Mesodermal cell (in vitro differentiated cells): ENCODE measurements at regions not wholly inside any gene's neighbourhood (a gene's known extent, or its start where the extent isn't known, plus 50 kb on each side); places are given as distances from the start of the nearest gene placed in this dataset.
"Not testable (repeated sequence)": the region's sequence is repeated elsewhere in the genome, so short reads cannot be mapped to it uniquely, and the experiment has no call there.

ENCODE experiments used
- H3K27ac ChIP-seq: 2 replicates; pipeline ENCODE4 v1.7.0; 2013; ENCODE audit warnings: mild to moderate bottlenecking, low read depth, low read length, moderate library complexity; ENCODE audit not compliant: severe bottlenecking
- H3K36me3 ChIP-seq: 2 replicates; pipeline ENCODE4 v1.7.1; 2013; ENCODE audit warnings: mild to moderate bottlenecking, low read length, moderate library complexity; ENCODE audit not compliant: control insufficient read depth, insufficient read depth
- H3K4me1 ChIP-seq: one replicate; pipeline ENCODE4 v1.7.1; 2013; ENCODE audit warnings: mild to moderate bottlenecking, low read length; ENCODE audit not compliant: insufficient read depth, control insufficient read depth, poor library complexity, severe bottlenecking
- H3K4me3 ChIP-seq: 2 replicates; pipeline ENCODE4 v1.7.0; 2013; ENCODE audit warnings: low read length, control low read depth, mild to moderate bottlenecking; ENCODE audit not compliant: insufficient read depth, poor library complexity, severe bottlenecking; ENCODE audit errors: extremely low read depth
- H3K9me3 ChIP-seq: 2 replicates; pipeline ENCODE4 v1.7.1; 2013; ENCODE audit warnings: mild to moderate bottlenecking, low read length, moderate library complexity; ENCODE audit not compliant: control insufficient read depth
- WGBS, 2 experiments: methylation state at CpG; one replicate each; pipeline ENCODE4 v1.1.5; 2013; ENCODE audit warnings: missing lambda C conversion rate in 2 of 2; ENCODE audit not compliant: insufficient coverage in 2 of 2; 5-methylcytosine and 5-hydroxymethylcytosine counted together

GRCh38 chr7:86989407-86989806, 70.0 kb downstream of the ELAPOR2 start:
- Histone ChIP-seq H3K4me3 (no peak overlapping the region), H3K9me3 (no peaks in the 10 kb centered on the region), H3K4me1 (no peaks in the 10 kb centered on the region), H3K36me3 (no peaks in the 10 kb centered on the region), H3K27ac (no peak overlapping the region)
- 94 to 100% methylated on average over 4 of the region's 8 CpGs for WGBS, 2 experiments

GRCh38 chr7:86987834-86988233, 71.6 kb downstream of the ELAPOR2 start:
- not testable (repeated sequence) for H3K36me3 ChIP-seq, H3K9me3 ChIP-seq, H3K27ac ChIP-seq, H3K4me1 ChIP-seq, H3K4me3 ChIP-seq
- 95 to 100% methylated on average over 4 of the region's 4 CpGs for WGBS, 2 experiments

- not testable (repeated sequence) for H3K36me3 ChIP-seq, H3K4me1 ChIP-seq, H3K9me3 ChIP-seq, H3K27ac ChIP-seq, H3K4me3 ChIP-seq
- 88 to 100% methylated on average over 1 of the region's 3 CpGs for WGBS, 2 experiments
These were observed 72.1 kb downstream of the ELAPOR2 start for GRCh38 chr7:86987358-86987757.

- not testable (repeated sequence) for H3K4me1 ChIP-seq, H3K36me3 ChIP-seq, H3K27ac ChIP-seq, H3K9me3 ChIP-seq, H3K4me3 ChIP-seq
- 86% methylated on average over 1 of the region's 3 CpGs; no CpG with 5 or more reads in 1 of the 2 experiments for WGBS, 2 experiments
These were observed 74.1 kb downstream of the ELAPOR2 start for GRCh38 chr7:86985342-86985741.

- not testable (repeated sequence) for H3K9me3 ChIP-seq, H3K4me3 ChIP-seq, H3K36me3 ChIP-seq, H3K27ac ChIP-seq, H3K4me1 ChIP-seq
- no CpG with 5 or more reads among the region's 1 CpG for WGBS, 2 experiments
These were observed 75.8 kb downstream of the ELAPOR2 start for GRCh38 chr7:86983654-86984053.

GRCh38 chr7:86981937-86982336, 77.5 kb downstream of the ELAPOR2 start:
- not testable (repeated sequence) for H3K36me3 ChIP-seq, H3K4me1 ChIP-seq, H3K4me3 ChIP-seq, H3K27ac ChIP-seq, H3K9me3 ChIP-seq
- WGBS, 2 experiments: 92 to 93% methylated on average over 5 to 9 of the region's 9 CpGs

GRCh38 chr7:86981127-86981526, 78.3 kb downstream of the ELAPOR2 start:
- peaks cover 5% of the 10 kb centered on the region for H3K9me3 ChIP-seq
- H3K36me3 ChIP-seq: peaks cover 2% of the 10 kb centered on the region
- 81 to 92% methylated on average over 2 of the region's 2 CpGs for WGBS, 2 experiments
- no peak overlapping the region for H3K4me3 ChIP-seq
- no peak overlapping the region for H3K27ac ChIP-seq
- peaks cover 3% of the 10 kb centered on the region for H3K4me1 ChIP-seq

- WGBS, 2 experiments: 85 to 94% methylated on average over 3 of the region's 3 CpGs
- Histone ChIP-seq H3K27ac (no peak overlapping the region), H3K4me1 (peaks cover 7% of the 10 kb centered on the region), H3K4me3 (no peak overlapping the region), H3K36me3 (peaks cover 2% of the 10 kb centered on the region), H3K9me3 (peaks cover 5% of the 10 kb centered on the region)
These were observed 79.2 kb downstream of the ELAPOR2 start for GRCh38 chr7:86980223-86980622.

- no CpG with 5 or more reads among the region's 3 CpGs for WGBS, 2 experiments
- no peak overlapping the region for H3K4me3 ChIP-seq
These were observed 80.5 kb downstream of the ELAPOR2 start for GRCh38 chr7:86978808-86979506.

GRCh38 chr7:86976958-86977357, 82.5 kb downstream of the ELAPOR2 start:
- WGBS, 2 experiments: 80% methylated on average over 1 of the region's 3 CpGs; no CpG with 5 or more reads in 1 of the 2 experiments
- no peak overlapping the region for H3K4me3 ChIP-seq
- peaks cover 2% of the 10 kb centered on the region for H3K36me3 ChIP-seq
- no peak overlapping the region for H3K27ac ChIP-seq
- H3K9me3 ChIP-seq: peaks cover 4% of the 10 kb centered on the region
- H3K4me1 ChIP-seq: peaks cover 7% of the 10 kb centered on the region

More at GRCh38 chr7:86978808-86979506, 80.5 kb downstream of the ELAPOR2 start:
- peaks cover 2% of the 10 kb centered on the region for H3K36me3 ChIP-seq
- H3K4me1 ChIP-seq: peaks cover 7% of the 10 kb centered on the region
- peaks cover 5% of the 10 kb centered on the region for H3K9me3 ChIP-seq
- no peak overlapping the region for H3K27ac ChIP-seq

GRCh38 chr7:86975914-86976313, 83.5 kb downstream of the ELAPOR2 start:
- Histone ChIP-seq H3K27ac (no peak overlapping the region), H3K36me3 (no peaks in the 10 kb centered on the region), H3K9me3 (no peaks in the 10 kb centered on the region), H3K4me1 (peaks cover 7% of the 10 kb centered on the region), H3K4me3 (no peak overlapping the region)
- 89% methylated on average over 1 of the region's 1 CpG; no CpG with 5 or more reads in 1 of the 2 experiments for WGBS, 2 experiments
